ENCODE measurements at regions not wholly inside any gene's neighbourhood (a gene's known extent, or its start where the extent isn't known, plus 50 kb on each side); places are given as distances from the start of the nearest gene placed in this dataset.

GRCh38 chr20:50380697-50381040 lies 129.5 kb upstream of the PTPN1 start:
- no peak for DNase-seq

DNA sequence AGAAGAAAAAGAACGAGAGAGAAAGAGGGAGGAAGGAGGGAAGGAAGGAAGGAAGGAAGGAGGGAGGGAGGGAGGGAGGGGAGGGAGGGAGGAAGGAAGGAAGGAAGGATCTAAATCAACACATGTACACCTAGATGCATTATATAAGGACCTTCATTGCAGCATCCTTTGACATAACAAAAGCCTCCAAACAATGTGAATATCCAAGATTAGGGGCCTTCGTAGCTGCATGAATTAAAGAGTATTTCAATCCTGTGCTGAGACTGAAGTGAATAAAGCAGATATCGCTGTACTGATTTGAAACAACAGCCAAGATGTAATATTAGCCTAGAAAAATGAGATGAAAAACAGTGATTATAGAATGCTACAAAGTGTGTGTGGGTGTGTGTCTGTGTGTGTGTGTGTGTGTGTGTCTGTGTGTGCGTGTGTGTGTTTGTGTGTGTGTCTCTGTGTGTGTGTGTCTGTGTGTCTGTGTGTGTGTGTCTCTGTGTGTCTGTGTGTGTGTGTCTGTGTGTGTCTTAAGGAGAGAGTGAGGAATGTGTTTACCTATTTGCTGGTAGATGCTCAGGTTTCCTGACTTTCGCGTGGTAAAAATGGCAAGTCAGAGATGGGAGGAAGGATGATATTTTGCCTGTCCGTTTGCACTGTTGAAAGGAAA lies 129.0 kb upstream of the PTPN1 start:
- no peak for DNase-seq

GRCh38 chr20:50381771-50382593 lies 128.2 kb upstream of the PTPN1 start:
- no peak for DNase-seq

DNA sequence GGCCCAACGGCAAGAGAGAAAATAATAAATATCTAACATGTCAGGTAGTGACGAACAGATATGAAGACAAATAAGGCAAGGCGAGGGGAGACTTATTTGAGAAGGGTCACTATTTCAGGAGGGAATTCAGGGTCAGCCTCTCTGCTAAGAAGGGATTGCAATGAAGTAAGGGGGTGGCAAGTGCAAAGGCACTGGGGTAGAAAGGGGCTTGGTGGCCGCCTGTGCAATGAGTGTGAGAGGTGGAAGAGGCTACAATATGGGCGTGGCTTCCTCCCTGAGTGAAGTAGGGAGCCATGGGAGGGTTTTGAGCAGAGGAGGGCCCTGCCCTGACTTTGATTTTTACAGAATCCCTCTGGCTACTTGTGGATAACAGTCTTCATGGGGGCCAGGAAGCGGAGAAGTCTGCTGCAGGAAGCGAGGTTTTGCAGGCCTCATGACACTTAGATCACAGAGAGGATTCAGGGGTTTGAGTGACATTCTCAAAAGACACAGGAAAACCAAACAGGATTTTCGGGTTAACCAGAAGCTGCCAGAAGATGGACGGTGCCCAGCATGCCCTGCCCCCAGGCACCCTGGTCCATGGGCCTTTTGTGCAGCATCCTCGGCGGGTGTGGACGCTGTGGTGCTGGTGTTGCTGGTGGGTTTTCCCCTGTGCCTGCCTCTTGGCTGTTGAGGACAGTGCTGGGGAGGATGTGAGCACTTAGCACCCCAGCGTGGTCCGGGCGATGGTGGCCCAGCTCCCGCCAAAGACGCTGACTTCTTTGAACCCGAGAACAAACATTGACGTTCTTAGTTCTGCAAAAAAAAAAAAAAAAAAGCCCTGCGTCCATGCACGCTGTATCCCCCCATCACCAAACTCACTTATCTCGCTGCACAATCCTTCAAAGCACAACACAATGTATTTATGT lies 124.2 kb upstream of the PTPN1 start:
- DNase-seq = no peak

- no peak for DNase-seq
These were observed 123.6 kb upstream of the PTPN1 start for GRCh38 chr20:50386641-50386960.

- no peak for DNase-seq
These were observed 122.8 kb upstream of the PTPN1 start for GRCh38 chr20:50387218-50387995.

DNA sequence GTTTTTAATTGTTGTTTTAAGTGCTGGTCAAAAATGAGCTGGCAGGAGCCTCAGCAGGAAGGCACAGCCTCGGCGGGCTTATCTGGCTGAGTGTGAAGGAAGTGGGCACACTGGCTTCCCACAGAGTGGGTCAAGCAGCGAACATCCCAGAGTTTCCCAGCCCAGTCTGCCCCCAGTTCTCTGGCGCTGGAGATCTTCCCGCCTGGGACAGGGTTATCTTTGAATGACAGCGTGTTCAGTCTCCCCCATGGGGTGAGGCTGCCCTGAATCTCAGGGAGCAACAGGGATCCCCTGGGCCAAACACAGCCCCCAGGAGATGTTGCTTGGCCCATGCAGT lies 122.2 kb upstream of the PTPN1 start:
- DNase-seq = no peak

GRCh38 chr20:50388733-50389437 lies 121.3 kb upstream of the PTPN1 start:
- DNase-seq = no peak

DNA sequence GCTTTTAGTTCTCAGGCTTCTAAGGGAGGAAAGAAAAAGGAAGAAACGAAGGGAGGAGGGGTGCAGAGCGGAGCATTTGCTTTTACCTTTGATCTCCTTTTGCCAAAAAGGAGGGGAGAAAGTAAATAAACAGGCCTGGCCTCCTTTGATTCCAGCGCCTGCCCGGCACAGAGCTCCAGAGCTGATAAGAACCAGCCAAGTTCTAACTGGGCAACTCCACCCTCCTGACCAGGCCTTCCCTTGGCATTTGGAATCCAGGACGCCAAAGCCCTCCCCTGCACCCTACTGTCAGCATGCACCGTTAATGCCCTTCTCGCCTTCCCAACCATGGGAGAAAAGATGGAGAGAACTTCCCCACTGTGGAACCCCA lies 120.8 kb upstream of the PTPN1 start:
- no peak for DNase-seq

DNA sequence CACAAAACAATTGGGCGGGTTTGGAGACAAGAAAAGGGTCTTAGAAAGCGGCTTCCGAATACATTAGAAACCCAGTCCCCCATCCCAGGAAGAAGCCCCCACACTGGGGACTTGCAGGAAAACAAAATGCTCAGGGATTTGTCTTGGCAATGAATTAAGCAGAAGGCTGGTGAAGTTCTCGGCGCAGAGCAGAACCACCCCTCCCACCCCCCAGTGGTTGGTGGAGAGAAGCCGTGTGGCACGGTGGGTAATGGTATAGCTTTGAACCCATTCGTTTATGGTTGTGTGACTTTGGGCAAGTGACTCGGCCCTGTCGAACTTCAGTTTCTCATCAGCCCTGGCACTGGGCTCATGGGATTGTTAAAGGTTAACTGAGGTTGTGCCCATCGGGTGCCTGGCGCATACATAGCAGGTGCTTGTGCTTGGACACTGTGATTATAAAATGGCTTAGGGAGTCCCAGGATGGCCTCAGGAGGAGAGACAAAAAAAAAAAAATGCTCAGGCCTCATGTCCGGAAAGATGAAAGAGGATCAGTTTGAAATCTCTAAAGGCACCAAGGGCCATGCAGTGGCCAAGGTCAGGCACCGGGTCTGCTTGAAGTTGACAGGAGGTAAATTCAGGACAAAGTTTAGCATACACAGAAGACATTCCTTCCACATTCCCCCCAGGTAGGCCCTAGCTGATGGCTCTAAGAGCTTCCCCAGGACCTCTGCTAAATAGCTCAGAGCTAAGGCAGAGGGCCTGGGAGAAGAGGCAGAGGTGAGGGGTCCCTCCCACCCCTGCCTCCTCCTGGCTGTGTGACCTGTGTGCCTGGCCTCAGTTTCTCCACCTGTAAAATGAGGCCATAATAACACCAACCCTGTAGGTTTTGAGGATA lies 120.1 kb upstream of the PTPN1 start:
- no peak for DNase-seq

- no peak for DNase-seq
These were observed 119.3 kb upstream of the PTPN1 start for GRCh38 chr20:50390685-50391443.

DNA sequence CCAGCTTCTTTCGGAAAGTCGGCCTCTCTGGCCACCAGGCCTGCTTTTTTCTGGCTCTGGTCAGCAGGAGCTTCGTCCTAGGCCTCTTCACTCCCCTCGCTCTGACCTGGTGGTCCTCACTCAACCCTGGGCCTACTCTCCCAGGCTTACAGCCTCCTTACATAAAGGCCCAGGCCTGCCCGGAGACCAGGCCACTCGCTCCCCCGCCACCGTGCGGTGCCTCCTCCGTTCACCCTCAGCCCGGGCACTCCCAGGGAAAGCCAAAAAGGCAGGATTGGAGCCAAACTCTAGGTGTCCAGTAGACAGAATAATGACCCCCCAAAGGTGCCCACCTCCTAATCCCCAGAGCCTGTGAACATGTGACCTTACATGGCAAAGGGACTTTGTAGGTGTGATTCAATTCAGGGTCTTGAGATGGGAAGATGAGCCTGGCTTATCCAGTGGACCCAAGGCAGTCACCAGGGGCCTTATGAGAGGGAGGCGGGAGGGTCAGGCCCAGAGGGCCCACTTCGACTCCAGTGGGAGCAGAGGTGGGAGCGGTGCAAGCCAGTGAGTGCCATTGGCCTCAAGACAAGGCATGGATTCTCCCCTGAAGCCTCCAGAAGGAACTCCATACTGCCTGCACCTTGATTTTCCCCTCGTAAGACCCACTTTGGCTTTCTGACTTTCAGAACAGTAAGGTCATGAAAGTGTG lies 118.6 kb upstream of the PTPN1 start:
- no peak for DNase-seq

GRCh38 chr20:50392138-50392866 lies 117.9 kb upstream of the PTPN1 start:
- no peak for DNase-seq

GRCh38 chr20:50393242-50393641 lies 116.9 kb upstream of the PTPN1 start:
- DNase-seq = no peak

GRCh38 chr20:50393990-50394561 lies 116.1 kb upstream of the PTPN1 start:
- no peak for DNase-seq

- no peak for DNase-seq
These were observed 115.6 kb upstream of the PTPN1 start for GRCh38 chr20:50394569-50394968.

GRCh38 chr20:50395251-50395729 lies 114.9 kb upstream of the PTPN1 start:
- DNase-seq = no peak

- DNase-seq = no peak
These were observed 114.2 kb upstream of the PTPN1 start for GRCh38 chr20:50395914-50396488.

All from NCI-H2227 treated with DMSO at 0.1 percent for 48 hours (cell line).